Eye (tissue), 1 donor: ENCODE measurements at regions not wholly inside any gene's neighbourhood (a gene's known extent, or its start where the extent isn't known, plus 50 kb on each side); places are given as distances from the start of the nearest gene placed in this dataset.
"Not testable (repeated sequence)": the region's sequence is repeated elsewhere in the genome, so short reads cannot be mapped to it uniquely, and the experiment has no call there.

Source experiments
- DNase-seq: peaks from one replicate; pipeline ENCODE4 v3.0.0-alpha.2; 2015

DNA sequence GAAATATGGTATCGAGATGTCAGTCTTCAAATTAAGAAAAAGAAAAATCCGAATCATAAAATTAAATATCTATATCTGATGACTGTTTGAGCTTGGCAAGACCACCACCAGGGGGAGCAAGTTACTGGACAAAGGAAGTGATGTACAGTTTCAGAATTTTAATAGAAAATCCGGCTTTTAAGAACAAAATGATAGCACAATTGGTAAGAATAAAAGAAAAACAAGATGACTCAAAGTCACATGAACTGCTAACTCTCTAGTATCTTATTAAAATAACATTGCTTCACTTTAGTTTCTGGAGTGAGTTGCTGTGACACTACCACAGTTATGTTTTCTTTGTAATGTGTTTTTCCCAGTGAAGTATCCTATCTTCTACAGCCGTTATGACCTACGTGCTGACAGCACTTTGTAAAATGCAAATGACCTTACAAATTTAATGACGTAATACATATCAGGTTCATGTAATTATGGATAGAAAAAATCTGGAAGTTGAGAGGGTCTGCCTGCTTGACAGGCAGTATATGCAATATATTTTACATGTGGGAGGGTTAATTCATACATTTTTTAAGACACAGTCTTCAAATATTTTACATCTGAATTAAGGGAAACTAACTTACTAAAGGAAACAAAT, 405.3 kb upstream of the HS3ST5 start:
- DNase-seq, result peak; percentile 82

DNA sequence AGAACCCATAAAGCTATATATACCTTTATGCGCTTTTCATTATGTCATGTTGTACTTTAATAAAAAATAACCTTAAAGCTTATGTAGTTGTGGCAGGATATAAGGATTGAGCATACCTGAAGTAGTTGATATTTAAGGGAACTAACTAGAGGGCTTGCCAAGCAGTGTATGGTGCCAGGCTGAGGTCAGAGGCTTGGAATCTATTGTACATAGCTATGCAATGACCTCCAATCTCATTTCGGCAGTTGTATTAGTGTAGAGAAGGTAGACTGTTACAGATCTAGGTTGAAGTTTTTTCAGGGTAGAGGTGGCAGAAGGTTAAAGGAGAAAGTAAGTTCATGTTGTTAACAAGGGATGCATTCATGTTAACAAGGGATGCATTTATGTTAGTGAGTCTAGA, 397.7 kb upstream of the HS3ST5 start:
- DNase-seq, result no peak

DNA sequence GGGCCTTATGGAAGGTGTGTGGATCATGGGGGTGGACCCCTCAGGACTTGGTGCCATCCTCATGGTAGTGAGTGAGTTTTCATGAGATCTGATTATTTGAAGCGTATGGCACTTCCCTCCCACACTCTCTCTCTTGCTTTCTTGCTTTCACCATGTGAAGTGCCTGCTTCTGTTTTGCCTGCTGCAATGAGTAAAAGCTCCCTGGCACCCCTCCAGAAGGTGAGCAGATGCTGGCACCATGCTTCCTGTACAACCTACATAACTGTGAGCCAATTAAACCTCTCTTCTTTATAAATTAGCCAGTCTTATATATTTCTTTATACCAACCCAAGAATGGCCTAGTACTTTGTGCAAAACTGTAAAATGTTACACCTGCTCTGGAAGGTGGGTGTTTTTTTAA, 396.8 kb upstream of the HS3ST5 start:
- DNase-seq, result no peak

DNA sequence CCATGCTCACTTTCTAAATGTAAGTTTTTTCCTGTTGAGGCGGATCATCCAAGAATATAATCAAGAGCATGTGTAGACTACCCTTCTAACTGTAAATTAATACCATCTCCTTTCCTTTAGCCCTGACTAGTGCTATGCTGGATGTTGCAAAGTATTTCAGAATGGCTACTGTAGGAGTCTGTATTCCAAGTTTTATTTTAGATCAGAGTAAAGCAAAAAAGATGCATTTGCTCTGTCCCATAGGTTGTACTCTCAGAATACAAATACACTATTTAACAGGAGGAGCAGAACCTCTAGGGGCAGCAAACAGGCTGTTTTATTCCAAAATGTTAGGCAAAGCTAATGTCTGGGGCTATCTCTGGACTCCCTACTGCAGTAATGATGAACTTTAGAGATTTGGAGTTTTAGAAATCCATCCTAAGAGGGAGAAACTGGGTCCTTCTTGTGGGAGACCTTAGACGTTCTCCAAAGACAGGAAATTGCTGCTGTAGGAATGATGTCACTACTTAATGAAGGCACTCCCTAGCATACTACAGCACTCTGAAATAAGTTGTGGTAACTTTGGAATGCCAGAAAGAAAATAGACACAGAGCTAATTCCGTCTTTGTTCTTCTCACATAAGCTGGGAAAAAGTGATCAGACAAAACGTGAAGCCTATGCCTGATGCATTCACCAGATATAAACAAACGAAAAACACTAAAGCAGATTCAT, 392.4 kb upstream of the HS3ST5 start:
- peak; percentile 27 for DNase-seq

DNA sequence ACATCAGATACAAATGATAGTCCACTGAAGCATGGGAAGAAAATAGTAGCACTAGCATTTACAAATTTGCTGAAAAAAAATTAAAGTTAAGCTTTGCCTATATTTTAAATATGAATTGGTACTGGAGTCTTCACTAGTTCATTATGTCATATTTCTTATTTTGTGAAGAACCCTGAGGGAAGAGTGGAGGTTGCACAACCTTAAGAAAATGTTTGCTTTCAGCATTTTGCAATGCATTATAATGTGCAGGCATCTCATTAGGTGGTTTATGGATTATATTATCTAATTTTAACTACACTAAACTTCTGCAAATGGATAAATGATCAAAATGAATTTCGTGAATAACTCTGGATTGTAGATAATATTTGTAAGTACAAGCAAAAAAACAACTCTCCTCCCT, 390.8 kb upstream of the HS3ST5 start:
- DNase-seq, result no peak

DNA sequence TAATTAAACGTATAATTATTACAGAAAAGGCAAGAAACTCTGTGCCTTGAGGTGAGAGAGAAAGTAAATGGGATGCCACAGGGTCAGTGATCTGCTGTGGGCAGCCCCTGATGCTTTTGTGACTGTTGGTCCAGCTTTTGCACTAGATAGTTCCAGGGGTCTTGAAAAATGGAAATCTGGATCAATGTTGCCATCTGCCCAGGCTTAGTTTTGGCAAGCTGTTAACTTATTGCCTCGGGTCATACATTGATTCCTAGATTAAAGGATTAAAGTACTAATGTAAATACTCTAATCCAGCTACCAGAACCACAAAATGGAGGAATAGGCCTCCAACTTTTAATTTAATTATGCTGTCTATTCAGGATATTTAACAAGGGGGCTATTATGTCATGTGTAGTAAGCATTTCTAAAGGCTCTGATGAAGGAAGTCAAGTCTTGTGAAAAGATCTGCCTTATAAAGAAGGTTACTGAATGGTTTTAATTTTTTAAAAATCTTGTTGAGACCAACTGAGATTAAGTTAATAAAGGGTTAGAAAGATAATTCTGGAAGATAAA, 376.0 kb upstream of the HS3ST5 start:
- peak; percentile 34 for DNase-seq

DNA sequence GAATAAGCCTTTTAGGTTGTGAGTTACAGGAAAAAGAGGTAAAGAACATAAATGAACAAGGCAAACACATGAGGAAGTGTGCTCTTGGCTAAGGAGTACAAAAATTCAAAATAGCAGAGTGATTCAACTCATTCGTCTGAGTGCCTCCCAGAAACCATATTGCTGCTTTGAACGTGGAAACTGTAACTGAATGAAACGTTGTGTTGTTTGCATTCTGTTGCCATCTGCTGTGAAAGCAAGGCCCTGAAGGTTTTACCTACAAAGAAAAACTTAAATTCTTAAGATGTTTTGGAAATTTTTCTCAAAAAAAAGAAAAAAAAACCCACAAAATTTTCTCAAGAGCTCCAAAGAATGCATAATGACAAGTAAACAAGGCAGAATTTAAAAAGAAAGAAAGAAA, 375.4 kb upstream of the HS3ST5 start:
- DNase-seq, result no peak

DNA sequence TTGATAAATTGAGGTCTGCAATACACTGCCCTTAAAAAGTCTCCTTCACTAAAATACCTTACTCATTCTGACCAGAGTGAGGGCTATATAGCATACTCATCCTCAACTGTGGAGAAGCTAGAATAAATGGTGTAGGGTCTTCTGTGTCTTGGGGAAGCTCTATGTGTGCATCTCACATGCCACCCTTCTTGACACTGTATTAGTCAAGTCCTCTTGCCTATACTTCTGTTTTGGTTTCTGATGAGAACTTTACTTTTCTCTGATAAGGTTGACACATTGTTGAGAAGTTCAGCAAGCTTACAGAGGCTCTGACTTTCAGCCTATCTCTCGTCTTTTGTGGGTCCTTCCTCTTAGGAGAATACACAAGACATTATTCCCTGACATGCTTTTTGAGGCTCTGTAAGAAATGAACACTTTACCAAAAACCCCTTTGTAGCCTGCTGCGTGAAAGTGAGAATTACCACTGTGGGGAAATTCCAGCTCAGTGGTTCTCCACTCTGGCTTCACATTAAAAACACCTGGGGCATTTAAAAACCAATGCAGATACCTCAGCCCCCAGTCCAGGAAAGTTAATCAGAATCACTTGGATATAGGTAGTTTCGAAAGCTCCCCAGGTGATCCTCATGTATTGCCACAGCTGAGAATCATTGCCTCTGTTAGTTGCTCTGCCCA, 372.1 kb upstream of the HS3ST5 start:
- no peak for DNase-seq

DNA sequence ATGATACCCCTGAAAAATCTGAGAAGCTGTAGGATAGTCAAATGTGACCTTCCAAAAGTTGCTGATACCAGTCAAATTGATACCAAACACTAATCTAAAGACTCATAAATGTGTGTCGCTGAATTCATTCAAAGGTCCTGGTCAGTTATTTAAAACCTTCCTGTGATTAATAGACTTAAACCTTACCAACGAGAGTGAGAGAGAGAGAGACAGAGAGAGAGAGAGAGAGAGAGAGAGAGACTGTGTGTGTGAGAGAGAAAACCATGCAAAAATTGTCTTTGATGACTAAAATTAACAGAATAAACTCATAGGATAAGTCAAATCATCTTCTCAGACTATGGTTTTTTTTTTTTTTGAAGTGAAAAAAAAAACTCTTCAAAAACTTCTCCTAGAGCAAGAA, 370.9 kb upstream of the HS3ST5 start:
- no peak for DNase-seq

DNA sequence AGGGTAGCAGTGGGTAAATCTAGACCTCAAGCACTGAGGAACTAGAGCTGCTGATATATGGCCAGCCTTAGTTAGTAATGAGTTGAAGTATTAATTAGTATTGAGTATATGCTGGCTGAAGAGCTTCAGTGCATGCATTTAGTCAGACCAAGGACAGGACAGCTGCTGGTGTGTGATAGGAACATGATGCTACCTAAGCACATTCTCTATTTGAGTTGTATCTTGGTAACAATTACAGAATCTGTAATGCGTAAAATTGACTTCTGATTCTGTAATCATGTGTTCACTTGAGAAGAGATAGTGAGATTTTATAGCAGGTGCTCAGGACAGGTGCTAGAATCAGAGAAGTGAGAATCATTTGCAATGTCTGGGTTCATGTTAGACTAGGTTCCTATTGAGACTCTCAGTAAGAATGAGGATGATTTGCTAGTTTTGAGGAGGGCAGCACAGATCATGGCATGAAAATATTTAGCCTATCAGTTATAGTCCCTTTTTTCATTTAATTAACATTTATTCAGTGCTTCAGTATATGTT, 369.4 kb upstream of the HS3ST5 start:
- no peak for DNase-seq

DNA sequence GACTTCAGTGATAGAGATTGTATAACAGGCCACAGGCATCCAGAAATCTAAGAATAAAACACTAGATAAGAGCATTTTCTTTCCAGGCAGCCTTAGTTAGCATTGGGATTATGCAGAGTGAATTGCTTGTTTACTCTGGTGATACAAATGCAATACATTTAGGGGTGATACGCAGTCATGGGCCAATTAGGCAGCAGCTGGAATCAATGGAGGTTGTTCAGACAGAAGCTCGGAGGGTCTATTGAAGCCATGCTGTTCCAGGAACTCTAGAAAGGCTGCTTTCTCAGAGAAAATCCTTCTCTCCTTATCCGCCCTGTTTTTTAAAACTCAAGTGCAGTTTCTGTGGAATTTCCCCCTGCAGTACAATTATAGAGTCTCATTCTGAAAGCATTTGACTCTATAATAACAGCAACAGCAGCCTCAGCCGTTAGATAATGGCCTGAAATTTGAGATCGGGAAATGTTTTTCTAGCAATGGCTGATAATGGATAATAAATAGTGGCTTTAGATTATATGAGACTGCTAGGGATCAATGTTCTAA, 364.3 kb upstream of the HS3ST5 start:
- DNase-seq, result peak; percentile 15

DNA sequence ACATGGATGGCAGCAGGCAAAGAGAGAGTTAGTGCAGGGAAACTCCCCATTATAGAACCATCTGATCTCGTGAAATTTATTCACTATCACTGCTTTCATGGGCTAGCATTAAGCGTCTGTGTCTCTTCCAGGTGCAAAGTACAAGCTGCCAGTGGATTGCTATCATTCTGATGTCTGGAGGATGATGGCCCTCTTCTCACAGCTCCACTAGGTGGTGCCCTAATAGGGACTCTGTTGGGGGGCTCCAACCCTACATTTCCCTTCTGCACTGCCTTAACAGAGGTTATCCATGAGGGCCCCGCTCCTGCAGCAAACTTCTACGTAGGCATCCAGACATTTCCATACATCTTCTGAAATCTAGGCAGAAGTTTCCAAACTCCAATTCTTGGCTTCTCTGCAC, 347.8 kb upstream of the HS3ST5 start:
- DNase-seq, result no peak

DNA sequence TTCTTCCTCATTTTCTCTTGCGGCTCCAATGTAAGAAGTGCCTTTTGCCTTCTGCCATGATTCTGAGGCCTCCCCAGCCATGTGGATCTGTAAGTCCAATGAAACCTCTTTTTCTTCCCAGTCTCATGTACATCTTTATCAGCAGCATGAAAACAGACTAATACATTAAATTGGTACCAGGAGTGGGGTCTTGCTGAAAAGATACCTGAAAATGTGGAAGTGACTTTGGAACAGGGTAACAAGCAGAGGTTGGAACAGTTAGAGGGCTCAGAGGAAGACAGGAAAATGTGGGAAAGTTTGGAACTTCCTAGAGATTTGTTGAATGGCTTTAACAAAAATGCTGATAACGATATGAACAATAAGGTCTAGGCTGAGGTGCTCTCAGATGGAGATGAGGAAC, 316.7 kb upstream of the HS3ST5 start:
- DNase-seq, result no peak

DNA sequence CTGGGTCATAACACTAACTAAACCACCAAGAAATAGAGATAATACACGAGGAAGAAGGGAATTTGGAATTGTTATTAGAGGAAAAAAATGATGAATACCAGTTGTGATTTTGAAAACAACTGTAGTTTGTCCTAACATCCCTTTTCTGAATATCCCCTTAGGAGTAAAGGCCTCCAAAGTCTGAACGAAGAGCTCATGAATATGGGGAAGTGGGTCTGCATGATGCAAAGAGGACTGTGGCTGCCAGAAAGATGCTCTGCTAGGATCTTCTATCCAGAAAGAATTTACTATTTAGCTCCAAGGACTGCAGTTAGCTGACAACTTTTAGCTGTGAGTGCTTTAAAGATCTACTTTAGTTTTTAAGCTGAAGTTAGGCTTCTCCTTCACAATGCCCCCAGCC, 308.8 kb upstream of the HS3ST5 start:
- DNase-seq, result no peak

DNA sequence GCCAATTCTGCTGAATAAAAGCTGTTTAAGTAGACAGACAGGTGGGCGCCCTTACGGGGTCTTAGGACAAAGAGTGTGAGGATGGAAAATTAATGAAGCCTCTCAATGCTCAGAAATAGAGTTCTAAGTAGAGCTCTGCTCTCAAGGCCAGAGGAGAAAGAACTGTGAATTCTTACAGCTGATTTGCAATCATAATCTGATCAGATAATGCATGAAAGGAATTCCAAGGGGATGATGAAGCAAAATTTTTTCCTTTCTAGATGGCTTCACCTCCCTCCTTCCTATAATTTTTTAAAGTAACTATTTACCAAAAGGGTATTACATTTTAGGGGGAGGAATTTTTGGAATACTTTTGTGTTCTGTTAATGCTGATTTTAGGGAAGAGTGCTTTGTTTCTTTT, 308.1 kb upstream of the HS3ST5 start:
- no peak for DNase-seq

DNA sequence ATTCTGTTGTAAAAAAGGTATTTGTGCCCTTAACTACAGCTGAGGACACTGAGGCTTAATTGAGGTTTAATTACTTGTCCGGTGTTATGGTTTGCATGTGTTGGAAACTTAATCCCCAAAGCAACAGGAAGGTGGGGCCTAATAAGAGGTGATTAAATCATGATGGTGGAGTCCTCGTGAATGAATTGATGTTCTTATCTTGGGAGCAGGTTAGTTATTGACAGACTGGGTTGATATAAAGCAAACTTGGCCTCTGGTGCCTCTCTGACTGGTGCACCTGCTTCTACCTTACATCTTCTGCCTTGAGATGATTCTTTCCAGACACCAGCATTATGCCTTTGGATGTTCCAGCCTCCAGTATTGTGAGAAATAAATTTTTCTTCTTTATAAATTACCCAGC, 306.5 kb upstream of the HS3ST5 start:
- DNase-seq, result no peak

DNA sequence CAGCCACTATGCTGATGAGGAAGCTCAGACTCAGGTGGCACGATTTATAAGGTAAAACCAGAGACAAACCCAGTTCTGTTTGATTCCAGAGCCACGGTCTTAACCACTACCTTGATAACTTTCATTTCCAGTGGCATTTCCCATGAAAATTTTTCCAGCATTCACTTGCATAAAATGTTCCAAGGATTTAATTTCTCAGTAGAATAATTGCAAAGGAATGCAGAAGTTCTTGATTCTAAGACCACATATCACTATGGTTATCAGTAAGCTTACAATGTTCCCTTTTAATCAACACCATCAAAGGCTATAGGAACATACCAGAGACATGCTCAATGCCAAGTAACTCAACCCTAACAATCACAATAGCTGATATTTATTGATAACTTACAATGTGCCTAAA, 306.0 kb upstream of the HS3ST5 start:
- DNase-seq, result no peak

DNA sequence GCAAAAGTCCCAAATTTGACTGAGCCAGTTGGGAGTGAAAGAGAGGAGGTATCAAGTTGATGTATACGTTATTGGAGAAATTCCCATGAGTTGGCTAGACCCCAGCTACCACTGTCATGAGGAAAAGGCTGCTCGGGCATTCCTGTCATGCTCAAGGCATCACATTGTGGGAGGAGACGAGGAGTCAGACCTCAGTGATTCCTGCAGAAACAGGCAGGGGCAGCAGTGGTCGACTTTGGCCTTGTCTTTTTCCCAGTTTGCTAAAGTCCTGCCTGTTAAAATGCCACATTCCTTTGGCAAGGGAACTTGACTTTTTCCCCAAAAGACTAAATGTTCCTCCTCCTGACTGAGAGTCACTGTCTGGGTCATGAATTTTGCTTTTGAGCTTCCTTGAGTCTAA, 295.5 kb upstream of the HS3ST5 start:
- no peak for DNase-seq

DNA sequence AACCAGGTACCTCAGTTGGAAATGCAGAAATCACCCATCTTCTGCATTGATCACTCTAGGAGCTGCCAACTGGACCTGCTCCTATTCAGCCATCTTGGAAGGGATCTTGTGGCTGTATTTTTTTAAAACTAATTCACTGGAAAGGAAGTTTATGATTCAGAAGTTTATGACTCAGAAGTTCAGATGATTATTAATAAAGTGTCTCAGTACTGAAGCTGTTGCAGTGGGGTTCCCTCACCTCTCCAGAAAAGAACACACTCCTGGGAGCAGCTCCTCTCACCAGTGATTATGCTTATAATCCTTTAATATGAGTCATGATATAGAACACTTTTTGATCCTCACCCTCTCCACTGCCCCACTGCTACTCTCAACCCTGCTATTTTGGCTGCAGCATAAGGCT, 291.2 kb upstream of the HS3ST5 start:
- no peak for DNase-seq

DNA sequence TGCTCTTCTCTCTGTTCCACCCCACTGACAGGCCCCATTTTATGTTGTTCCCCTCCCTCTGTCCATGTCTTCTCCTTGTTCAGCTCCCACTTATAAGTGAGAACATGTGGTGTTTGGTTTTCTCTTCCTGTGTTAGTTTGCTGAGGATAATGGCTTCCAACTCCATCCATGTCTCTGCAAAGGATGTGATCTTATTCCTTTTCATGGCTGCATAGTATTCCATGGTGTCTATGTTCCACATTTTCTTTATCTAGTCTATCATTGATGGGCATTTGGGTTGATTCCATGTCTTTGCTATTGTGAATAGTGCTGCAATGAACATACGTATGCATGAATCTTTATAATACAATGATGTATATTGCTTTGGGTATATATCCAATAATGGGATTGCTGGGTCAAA, 283.4 kb upstream of the HS3ST5 start:
- DNase-seq, result not testable (repeated sequence)

DNA sequence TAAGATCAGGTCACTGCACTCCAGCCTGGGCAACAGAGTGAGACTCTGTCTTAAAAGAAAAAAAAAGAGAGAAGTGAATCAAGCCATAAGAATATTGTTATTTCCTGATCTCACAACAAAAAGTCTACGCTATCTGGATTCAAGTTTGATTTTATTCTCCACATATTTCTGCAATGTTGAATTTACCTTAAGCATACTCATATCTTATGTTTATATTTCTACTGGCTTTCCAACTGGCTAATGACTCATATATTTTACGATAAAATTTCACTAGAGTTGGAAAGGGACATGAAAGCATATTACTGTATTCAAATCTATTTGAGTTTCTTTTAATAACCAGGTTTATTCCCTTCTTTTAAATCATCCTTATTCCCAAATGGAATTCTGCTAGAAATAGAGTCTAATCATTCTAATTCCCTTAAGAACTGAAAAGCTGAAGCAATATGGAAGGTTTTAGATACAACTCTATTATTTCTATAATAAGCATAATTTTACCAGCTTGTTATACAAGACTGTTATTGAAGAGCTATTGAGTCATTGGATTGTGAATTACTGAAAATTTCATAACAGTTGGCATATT, 276.9 kb upstream of the HS3ST5 start:
- no peak for DNase-seq

DNA sequence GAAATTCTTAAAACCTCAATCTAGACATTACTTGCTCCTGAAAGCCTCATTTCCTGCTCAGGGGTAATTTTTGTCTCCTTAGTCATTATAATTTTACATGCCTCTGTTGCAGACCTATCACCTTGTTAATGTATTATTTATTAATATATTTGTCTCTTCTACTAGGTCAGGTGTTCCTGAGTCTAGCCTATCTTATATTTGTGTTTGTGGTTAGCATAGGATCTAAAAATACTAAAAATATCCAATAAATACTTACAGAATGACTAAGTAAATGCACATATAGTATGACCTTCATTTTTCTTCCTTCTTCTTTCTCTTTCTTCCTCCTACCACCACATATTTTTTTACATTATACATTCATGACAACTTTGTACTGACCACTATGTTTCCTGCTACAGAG, 268.9 kb upstream of the HS3ST5 start:
- DNase-seq, result no peak

DNA sequence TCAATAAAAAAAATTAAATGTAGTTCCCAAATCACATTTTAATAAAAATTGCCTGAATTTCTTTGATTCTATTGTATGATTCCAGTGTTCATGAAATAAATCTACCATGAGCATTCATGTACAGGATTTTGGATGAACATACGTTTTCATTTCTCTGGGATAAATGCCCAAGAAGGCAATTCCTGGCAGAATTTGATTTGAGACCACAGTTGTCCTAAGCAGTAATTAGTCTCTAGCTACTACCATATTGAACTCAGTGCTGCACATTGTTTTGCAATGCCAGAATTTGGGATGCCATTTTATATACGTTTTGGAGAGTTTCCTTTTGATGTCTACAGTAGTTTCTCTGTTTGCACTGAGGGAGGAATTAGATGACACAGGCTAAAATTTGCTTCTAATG, 265.3 kb upstream of the HS3ST5 start:
- DNase-seq, result no peak
